H9 (cell line): ENCODE measurements at regions not wholly inside any gene's neighbourhood (a gene's known extent, or its start where the extent isn't known, plus 50 kb on each side); places are given as distances from the start of the nearest gene placed in this dataset.

Experiments used
- DNase-seq: peaks from one replicate; pipeline ENCODE4 v3.0.0-alpha.2; 2017
- H2AFZ ChIP-seq: one replicate; pipeline ENCODE4 v1.6.1; 2013; ENCODE audit warnings: mild to moderate bottlenecking, low read length, control low read depth, moderate library complexity
- H2AK5ac ChIP-seq: 2 replicates; pipeline ENCODE4 v1.6.1; 2013; ENCODE audit warnings: low read length, control low read depth, mixed read lengths; ENCODE audit not compliant: insufficient read length
- H2BK120ac ChIP-seq: one replicate; pipeline ENCODE4 v1.6.1; 2013; ENCODE audit warnings: low read depth, mild to moderate bottlenecking, low read length, control low read depth, inconsistent platforms; ENCODE audit not compliant: poor library complexity, severe bottlenecking
- H2BK12ac ChIP-seq: 2 replicates; pipeline ENCODE4 v1.6.1; 2013; ENCODE audit warnings: low read length, control low read depth, mixed read lengths, low read depth; ENCODE audit not compliant: insufficient read length
- H2BK15ac ChIP-seq: 2 replicates; pipeline ENCODE4 v1.6.1; 2013; ENCODE audit warnings: low read depth, low read length, control low read depth
- H2BK20ac ChIP-seq: one replicate; pipeline ENCODE4 v1.6.1; 2013; ENCODE audit warnings: low read depth, mild to moderate bottlenecking, low read length, control low read depth, inconsistent platforms; ENCODE audit not compliant: poor library complexity, severe bottlenecking
- H2BK5ac ChIP-seq: 2 replicates; pipeline ENCODE4 v1.6.1; 2013; ENCODE audit warnings: low read length, control low read depth, mixed read lengths; ENCODE audit not compliant: insufficient read length
- H3K14ac ChIP-seq: 2 replicates; pipeline ENCODE4 v1.6.1; 2013; ENCODE audit warnings: low read length, control low read depth; ENCODE audit not compliant: insufficient read depth
- H3K18ac ChIP-seq: 2 replicates; pipeline ENCODE4 v1.6.1; 2013; ENCODE audit warnings: low read depth, mild to moderate bottlenecking, mixed read lengths, low read length, control low read depth; ENCODE audit not compliant: insufficient read length
- H3K23ac ChIP-seq: 2 replicates; pipeline ENCODE4 v1.6.1; 2013; ENCODE audit warnings: low read length, control low read depth, mixed read lengths, low read depth; ENCODE audit not compliant: insufficient read length
- H3K23me2 ChIP-seq: 2 replicates; pipeline ENCODE4 v1.6.1; 2013; ENCODE audit warnings: low read depth, mild to moderate bottlenecking, mixed read lengths, low read length, control low read depth; ENCODE audit not compliant: insufficient read length, poor library complexity, severe bottlenecking
- H3K27ac ChIP-seq: 2 replicates; pipeline ENCODE4 v1.5.1; 2013; ENCODE audit warnings: low read length, control low read depth, mixed read lengths, low read depth; ENCODE audit not compliant: insufficient read length
- H3K27me3 ChIP-seq: 2 replicates; pipeline ENCODE4 v1.6.1; 2013; ENCODE audit warnings: low read length, control low read depth, inconsistent platforms; ENCODE audit not compliant: insufficient read depth
- H3K4ac ChIP-seq: 2 replicates; pipeline ENCODE4 v1.6.1; 2013; ENCODE audit warnings: low read depth, mild to moderate bottlenecking, control low read depth, inconsistent platforms, low read length, moderate library complexity
- H3K4me1 ChIP-seq: 2 replicates; pipeline ENCODE4 v1.6.1; 2013; ENCODE audit warnings: low read length, control low read depth, inconsistent platforms; ENCODE audit not compliant: insufficient read depth
- H3K4me2 ChIP-seq: 2 replicates; pipeline ENCODE4 v1.6.1; 2013; ENCODE audit warnings: low read length, control low read depth, mixed read lengths; ENCODE audit not compliant: insufficient read length, insufficient read depth
- H3K56ac ChIP-seq: 2 replicates; pipeline ENCODE4 v1.6.1; 2013; ENCODE audit warnings: low read depth, mild to moderate bottlenecking, mixed read lengths, low read length, control low read depth; ENCODE audit not compliant: insufficient read length
- H3K79me1 ChIP-seq: 2 replicates; pipeline ENCODE4 v1.6.1; 2013; ENCODE audit warnings: low read depth, mild to moderate bottlenecking, moderate library complexity, low read length, control low read depth, inconsistent platforms; ENCODE audit not compliant: insufficient read depth, poor library complexity, severe bottlenecking
- H3K79me2 ChIP-seq: 2 replicates; pipeline ENCODE4 v1.6.1; 2013; ENCODE audit warnings: low read length, control low read depth, inconsistent platforms; ENCODE audit not compliant: insufficient read depth
- H3K9ac ChIP-seq: 2 replicates; pipeline ENCODE4 v1.6.1; 2013; ENCODE audit warnings: low read length, control low read depth, mixed read lengths; ENCODE audit not compliant: insufficient read length; ENCODE audit errors: extremely low read depth
- H3K9me3 ChIP-seq: one replicate; pipeline ENCODE4 v1.6.1; 2013; ENCODE audit warnings: low read depth, low read length, inconsistent platforms; ENCODE audit not compliant: control insufficient read depth
- H3T11ph ChIP-seq: one replicate; pipeline ENCODE4 v1.6.1; 2013; ENCODE audit warnings: mild to moderate bottlenecking, low read length, control low read depth, inconsistent platforms
- H4K20me1 ChIP-seq: one replicate; pipeline ENCODE4 v1.6.1; 2013; ENCODE audit not compliant: control insufficient read depth, insufficient read length, insufficient read depth
- H4K5ac ChIP-seq: 2 replicates; pipeline ENCODE4 v1.6.1; 2013; ENCODE audit warnings: low read depth, mild to moderate bottlenecking, mixed read lengths, low read length, control low read depth; ENCODE audit not compliant: insufficient read length
- H4K8ac ChIP-seq: replicated peaks from 2 replicates; pipeline ENCODE4 v1.6.1; 2013; ENCODE audit warnings: low read length, control low read depth, mixed read lengths, low read depth; ENCODE audit not compliant: insufficient read length
- H4K91ac ChIP-seq: 2 replicates; pipeline ENCODE4 v1.6.1; 2013; ENCODE audit warnings: low read depth, mild to moderate bottlenecking, moderate library complexity, mixed read lengths, low read length, control low read depth; ENCODE audit not compliant: insufficient read length
- H3K27ac Mint-ChIP-seq, 3 experiments: 2 replicates in 2 of 3; 3 replicates in 1 of 3; pipeline ENCODE4 v1.8.0; 2020 to 2021; ENCODE audit warnings: mixed read lengths in 3 of 3, mild to moderate bottlenecking in 1 of 3, moderate library complexity in 1 of 3
- H3K27me3 Mint-ChIP-seq: 2 replicates; pipeline ENCODE4 v1.8.0; 2021; ENCODE audit warnings: low read depth, mild to moderate bottlenecking, moderate library complexity, mixed read lengths
- H3K36me3 Mint-ChIP-seq, 3 experiments: 2 replicates in 2 of 3; 3 replicates in 1 of 3; pipeline ENCODE4 v1.8.0; 2020 to 2021; ENCODE audit warnings: low read depth in 3 of 3, mixed read lengths in 3 of 3; ENCODE audit not compliant: insufficient read depth in 1 of 3
- H3K4me1 Mint-ChIP-seq, 2 experiments: 2 replicates each; pipeline ENCODE4 v1.8.0; 2020; ENCODE audit warnings: mixed read lengths in 2 of 2
- H3K4me3 Mint-ChIP-seq, 2 experiments: 2 replicates in 1 of 2; 3 replicates in 1 of 2; pipeline ENCODE4 v1.8.0; 2020 to 2021; ENCODE audit warnings: mild to moderate bottlenecking in 2 of 2, mixed read lengths in 2 of 2, moderate library complexity in 1 of 2
- H3K9me3 Mint-ChIP-seq, 2 experiments: 2 replicates in 1 of 2; 3 replicates in 1 of 2; pipeline ENCODE4 v1.8.0; 2020; ENCODE audit warnings: mild to moderate bottlenecking in 2 of 2, mixed read lengths in 2 of 2, moderate library complexity in 1 of 2
- WGBS: extraction: QIAGEN DNeasy Blood & Tissue Kit; methylation state at CpG from one replicate; pipeline ENCODE4 v1.1.7; 2013; ENCODE audit warnings: missing lambda C conversion rate, low lambda C conversion rate, mixed read lengths; ENCODE audit not compliant: insufficient read length; ENCODE audit errors: extremely low coverage; 5-methylcytosine and 5-hydroxymethylcytosine counted together
- TF ChIP-seq, protein P1 (sequence below): fragments of 200-600 bp; sonication (generic); conservative IDR thresholded peaks from 3 replicates; pipeline ENCODE4 v1.8.0; 2021; ENCODE audit warnings: antibody characterized with exemption, mild to moderate bottlenecking

DNA sequence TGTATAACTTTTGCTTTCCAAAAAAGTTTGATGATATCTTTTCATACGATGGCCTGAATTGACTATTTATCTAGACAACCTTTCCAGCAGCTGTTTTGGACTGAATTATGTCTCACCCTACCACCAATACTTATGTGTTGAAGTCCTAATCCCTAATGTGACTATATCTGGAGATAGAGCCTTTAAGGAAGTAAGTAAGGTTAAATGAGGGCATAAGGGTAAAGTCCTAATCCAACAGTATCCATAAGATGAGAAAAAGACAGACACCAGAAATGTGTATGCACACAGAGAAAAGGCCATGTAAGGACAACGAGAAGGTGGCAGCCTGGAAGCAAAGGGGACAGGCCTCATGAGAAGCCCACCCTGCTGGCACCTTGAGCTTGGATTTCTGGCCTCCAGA is 86.6 kb upstream of the PPARGC1A start:
- no CpG with 5 or more reads among the region's 2 CpGs for WGBS
- H3K9ac ChIP-seq = no peak overlapping the region
- Mint-ChIP-seq H3K4me3 (no peak overlapping the region), H3K36me3 (no peaks in the 10 kb centered on the region), H3K27ac (no peak overlapping the region), H3K27me3 (peaks cover 1% of the 10 kb centered on the region; the same call in 1 of the 2 replicates), H3K9me3 (no peaks in the 10 kb centered on the region), H3K4me1 (peaks cover 40 to 44% of the 10 kb centered on the region in 2 experiments)
- no peak overlapping the region for H2AFZ ChIP-seq
- no peak overlapping the region for H2AK5ac ChIP-seq
- H3K4me1 ChIP-seq = peaks cover 5% of the 10 kb centered on the region; the same call in 1 of the 2 replicates
- H3K23me2 ChIP-seq = no peaks in the 10 kb centered on the region
- H2BK20ac ChIP-seq = no peak overlapping the region
- H4K8ac ChIP-seq = no peak overlapping the region
- no peak overlapping the region for H3K14ac ChIP-seq
- H2BK12ac ChIP-seq = no peak overlapping the region
- H3K23ac ChIP-seq = no peak overlapping the region
- no peak overlapping the region for H3T11ph ChIP-seq
- H4K91ac ChIP-seq = no peak overlapping the region
- H3K27ac ChIP-seq = no peak overlapping the region
- no peaks in the 10 kb centered on the region for H3K27me3 ChIP-seq
- H3K18ac ChIP-seq = no peak overlapping the region
- no peak overlapping the region for H2BK5ac ChIP-seq
- no peaks in the 10 kb centered on the region for H3K79me2 ChIP-seq
- no peak overlapping the region for H3K4me2 ChIP-seq
- H2BK120ac ChIP-seq = no peak overlapping the region
- H3K4ac ChIP-seq = no peak overlapping the region
- H4K5ac ChIP-seq = no peak overlapping the region
- H3K56ac ChIP-seq = no peak overlapping the region
- H2BK15ac ChIP-seq = no peak overlapping the region
- H4K20me1 ChIP-seq = no peaks in the 10 kb centered on the region
- H3K9me3 ChIP-seq = no peaks in the 10 kb centered on the region
- H3K79me1 ChIP-seq = no peaks in the 10 kb centered on the region
- no peak for DNase-seq
- TF ChIP-seq, protein P1, sequence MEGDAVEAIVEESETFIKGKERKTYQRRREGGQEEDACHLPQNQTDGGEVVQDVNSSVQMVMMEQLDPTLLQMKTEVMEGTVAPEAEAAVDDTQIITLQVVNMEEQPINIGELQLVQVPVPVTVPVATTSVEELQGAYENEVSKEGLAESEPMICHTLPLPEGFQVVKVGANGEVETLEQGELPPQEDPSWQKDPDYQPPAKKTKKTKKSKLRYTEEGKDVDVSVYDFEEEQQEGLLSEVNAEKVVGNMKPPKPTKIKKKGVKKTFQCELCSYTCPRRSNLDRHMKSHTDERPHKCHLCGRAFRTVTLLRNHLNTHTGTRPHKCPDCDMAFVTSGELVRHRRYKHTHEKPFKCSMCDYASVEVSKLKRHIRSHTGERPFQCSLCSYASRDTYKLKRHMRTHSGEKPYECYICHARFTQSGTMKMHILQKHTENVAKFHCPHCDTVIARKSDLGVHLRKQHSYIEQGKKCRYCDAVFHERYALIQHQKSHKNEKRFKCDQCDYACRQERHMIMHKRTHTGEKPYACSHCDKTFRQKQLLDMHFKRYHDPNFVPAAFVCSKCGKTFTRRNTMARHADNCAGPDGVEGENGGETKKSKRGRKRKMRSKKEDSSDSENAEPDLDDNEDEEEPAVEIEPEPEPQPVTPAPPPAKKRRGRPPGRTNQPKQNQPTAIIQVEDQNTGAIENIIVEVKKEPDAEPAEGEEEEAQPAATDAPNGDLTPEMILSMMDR = no peak
